ENCODE measurements at regions not wholly inside any gene's neighbourhood (a gene's known extent, or its start where the extent isn't known, plus 50 kb on each side); places are given as distances from the start of the nearest gene placed in this dataset.

DNA sequence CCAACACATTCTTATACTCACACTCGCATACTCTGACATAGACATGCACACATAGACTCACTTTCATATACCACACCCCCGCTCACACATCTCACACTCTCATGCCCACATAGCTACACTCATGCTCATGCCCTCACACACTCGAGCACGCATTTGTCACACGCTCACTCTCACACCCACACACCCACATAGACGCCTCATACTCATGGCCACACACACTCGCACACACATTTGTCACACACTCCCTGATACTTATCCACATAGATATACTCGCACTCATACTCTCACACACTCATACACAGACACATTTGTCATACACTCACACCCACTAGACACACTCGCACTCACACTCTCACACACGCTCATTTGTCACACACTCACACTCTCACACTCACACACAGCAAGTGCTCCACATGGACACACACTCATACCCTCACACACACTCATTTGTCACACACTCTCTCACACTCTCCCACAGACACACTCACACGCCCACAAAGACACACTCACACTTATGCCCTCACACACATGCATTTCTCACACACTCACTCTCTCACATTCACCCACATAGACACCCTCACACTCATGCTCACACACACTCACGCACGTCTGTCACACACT lies 50.9 kb downstream of the TNP1 start:
- DNase-seq: no peak

DNA sequence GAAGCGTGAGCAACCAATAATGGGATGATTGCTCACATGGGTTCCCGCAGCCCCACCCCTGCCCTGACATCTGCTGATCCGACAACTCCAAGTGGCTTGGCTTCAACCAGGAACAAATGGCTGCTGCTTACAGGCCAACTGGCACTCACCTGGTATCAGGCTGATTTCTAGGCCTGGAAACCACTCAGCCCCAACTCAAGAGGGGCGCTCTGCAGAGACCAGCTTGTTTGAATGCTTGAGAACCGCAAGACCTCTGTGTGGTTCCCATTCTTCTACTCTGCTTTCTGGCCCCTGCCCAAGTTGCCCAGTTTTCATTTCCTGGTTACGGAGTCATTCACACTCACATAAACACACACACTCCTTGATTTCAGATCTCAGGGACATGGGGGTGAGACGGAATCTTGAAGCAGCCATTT lies 52.0 kb downstream of the TNP1 start:
- no peak for DNase-seq

DNA sequence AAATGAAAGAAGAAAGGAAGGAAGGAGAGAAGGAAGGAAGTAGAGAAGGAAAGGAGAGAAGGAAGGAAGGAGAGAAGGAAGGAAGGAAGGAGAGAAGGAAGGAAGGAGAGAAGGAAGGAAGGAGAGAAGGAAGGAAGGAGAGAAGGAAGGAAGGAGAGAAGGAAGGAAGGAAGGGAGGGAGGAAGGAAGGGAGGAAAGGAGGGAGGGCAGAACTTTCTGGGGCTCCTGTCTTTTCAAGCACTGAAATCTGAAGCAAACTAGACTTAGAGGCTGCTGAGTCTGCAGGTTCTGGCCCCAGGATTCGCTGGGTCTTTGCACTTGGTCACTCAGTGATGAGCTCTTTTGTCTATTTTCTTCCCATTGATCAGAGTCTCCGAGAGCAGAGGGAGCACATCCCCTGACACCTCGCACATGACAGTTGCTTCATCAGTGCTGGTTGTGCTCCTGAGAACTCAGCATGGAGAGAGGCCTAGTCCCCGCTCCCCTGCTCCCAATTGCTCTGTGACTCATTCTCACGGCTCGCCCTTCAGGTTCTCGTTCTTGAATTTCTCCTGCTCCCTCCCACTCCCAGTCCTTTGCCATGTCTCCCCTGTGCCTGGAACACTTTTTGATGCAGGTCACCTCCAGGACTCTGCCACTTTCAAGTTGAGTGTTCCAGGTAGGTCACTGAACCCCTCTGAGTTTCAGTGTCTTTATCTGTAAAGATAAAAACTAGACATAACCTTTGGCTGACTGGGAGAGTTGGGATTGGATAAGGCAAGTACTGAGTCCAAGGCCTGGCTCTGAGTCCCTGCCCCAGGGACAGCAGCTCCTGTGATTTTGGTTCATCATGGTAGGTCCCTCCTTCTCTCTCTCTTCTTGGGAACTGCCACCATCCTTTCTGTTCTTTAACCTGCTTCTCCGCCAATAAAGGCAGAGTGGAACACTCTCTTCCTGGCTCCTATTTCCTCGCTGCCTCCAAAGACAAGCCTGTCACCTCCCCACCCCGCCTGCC lies 55.2 kb downstream of the TNP1 start:
- DNase-seq: no peak

DNA sequence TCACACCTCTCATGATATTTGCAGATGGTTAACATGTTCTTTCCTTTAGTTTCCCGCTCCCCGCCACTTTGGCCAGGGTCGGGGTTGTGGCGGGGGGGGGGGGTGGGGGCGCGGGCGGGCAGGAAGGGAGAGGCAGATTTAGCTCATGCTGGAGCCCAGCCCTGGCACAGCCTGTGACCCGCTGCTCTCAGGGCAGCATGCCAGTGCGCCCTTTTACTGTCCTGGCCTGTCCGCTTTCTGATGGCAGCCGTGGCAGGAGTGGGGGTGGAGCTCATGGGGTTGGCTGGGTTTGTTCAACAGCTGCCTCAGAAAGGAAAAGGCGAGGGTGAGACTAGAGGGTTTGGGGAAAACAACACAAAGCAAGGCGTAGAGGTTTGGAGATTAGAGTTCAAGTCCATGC lies 56.1 kb downstream of the TNP1 start:
- no peak for DNase-seq

DNA sequence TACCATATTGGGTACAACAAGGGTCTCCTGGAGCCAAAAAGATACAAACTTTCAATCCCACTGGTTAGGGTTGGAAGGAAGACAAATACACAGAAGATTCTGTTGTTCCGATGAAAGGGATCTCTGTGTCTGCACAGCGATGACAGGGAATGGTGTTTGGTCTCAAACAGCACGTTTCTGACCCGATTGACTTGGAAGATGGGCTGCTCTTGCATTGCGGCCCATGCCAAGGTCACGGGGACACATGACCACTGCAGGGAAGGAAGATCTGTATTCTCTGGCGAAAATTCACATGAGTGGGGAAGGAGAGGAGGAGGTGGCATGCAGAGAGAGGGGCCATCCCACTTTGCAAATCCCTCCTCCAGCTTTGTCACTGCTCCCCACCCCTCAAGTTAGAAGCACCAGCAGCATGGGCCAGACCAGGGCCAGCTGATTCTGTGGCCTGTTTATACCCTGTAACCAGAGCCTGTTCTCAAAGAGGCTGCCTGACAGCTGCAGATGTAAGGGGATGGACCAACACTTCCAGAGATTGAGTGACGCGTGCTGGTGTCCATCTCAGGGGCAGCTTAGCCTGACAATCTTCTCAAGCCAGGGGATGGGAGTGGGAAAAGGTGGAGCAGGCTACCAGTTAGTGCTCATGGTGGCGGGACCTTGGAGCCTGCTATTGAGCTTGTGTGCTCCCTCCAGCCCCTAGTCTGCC lies 57.2 kb downstream of the TNP1 start:
- DNase-seq: no peak

DNA sequence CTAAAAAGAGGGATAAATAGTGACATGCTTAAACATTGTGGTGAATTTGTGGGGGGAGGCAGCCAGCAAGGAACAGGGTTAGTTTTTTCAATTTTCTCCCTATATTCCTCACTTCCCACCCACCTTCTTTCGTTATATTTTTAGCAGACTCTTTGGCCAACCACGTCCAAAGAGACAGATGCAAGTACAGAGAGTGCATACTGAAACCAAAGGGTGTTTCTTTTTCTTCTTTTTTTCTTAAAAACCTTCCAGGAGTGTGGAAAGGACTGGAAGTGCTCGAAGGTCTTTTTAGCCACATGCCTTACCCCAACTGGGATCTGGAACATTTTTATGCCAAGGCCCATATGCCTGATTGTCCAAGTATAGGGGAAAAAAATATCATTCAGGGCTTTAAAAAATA lies 59.0 kb downstream of the TNP1 start:
- DNase-seq: no peak

DNA sequence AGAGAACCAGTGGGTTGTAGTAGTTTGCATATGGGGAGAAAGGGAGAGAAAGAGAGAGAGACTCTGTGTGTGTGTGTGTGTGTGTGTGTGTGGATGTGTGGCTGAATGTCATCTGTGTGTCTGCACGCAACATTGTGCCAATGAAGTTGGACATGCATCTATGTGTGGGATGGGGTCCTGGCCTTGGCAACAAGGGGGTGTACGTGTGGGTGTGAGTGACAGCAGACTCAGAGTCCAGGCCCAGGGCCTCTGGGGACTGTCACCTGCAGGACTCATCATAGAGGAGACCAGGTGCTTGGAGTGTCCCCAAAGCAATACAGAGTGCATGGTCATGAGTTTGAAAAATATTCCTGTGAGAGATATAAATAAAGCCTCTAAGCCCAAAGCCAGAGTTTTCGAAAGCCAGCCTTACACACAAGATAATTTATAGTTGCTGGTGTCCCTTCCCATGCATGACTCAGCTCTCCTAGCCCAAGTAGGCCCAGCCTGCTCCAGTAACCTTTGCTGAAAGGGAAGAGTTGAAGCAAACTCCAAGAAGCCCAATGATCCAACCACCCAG lies 59.9 kb downstream of the TNP1 start:
- DNase-seq: no peak

DNA sequence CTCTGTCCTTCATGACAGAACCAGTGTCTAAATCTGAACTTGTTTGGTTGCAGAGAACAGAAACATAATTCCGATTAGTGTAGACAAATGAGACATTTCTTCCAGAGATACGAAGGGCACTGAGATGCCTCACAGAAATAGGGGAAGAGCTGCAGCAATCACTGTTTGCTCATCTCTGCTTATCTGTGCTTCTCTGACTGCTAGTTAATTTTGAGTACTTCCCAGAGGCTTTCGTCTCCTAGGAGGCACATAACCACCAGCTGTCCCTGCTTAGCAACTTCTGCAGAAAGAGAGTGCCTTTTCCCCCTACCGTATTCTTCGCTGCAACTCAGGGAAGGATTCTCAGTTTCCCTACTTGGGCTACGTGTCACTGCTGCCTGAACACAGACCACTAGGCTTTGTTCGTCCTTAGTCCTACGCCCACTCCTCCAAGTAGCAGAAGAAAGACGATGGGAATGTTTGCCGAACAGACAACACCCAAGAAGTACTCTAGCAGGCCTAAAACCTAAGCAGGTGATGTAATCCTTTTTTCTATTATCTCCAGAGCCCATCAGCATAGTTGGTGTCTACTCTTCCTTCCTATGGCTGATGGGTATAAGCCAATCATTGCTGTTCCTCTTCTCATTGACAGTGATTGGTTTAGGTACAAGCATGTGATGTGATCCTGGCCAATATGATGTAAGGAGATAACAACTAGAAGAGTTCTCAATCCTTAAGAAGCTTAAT lies 63.6 kb downstream of the TNP1 start:
- no peak for DNase-seq

DNA sequence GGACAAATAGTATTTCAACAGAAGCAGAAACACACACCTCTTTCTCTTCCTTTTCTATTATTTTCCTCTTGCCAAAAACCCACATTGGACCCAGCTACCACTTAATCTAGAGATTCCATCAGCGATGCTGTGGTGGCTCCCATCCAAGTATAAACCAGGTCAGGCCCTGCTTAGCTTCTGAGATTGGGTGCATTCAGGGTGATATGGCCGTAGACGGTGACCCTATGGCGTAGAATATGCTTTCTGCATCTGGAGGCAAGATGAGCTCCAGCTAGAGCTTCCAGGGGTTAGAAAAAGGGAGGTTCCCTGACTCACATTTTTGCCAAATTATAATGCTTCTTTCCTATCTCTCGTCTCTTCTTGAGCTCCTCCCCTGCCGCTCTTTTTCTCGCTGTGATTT lies 66.5 kb downstream of the TNP1 start:
- no peak for DNase-seq

DNA sequence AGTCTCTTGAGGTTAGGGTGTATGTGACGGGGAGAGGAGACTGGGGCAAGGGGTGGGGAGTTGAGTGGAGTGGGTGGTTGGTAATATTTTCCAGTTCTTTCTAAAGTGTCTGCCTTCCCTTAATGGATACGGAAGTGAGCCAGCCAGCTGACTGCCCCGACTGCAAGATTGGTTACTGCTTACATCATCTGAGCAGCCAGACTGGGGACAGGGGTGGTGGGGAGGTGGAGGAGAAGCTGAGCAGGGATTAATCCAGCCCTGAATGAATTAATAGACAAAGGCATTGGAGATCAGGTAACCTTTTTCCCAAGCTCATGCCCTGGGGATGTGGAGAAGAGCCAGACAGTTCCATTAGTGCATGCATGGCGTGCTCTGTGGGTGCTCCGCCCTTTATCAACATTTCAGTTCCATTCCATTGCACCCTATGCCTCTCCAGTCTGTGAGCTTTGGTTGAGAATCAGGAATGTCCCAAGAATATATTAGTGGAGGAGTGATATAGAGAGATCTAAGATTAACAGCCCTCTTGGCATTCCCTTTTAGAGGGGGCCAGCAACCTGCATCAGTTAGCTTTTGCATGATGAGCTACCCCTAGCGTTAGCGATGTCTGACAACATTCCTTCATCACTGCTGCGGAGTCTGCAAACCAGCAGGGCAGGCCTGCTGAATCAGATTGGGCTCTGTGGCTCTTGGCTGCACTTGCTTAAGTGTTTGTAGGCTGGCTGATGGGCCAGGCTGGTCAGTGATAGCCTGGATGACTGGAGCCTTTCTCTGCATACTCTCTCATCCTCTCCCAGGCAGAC lies 67.4 kb downstream of the TNP1 start:
- no peak for DNase-seq

DNA sequence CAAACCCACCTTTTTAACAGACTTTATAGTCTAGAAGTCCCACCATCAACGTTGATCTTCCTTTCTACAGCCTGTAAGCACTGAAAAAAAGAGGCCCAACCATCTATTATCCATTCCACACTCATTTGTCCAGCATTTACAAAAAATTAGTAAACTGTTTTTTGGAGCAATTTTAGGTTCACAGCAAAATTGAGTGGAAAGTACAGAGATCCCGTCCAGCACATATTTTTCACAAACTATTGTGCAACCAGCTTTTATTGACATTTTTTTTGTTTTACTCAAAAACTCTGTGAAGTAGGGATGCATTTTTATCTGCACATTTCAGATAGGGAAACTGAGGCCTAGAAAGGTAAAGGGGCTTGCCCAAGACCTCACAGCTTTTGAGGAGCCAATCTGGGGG lies 68.6 kb downstream of the TNP1 start:
- no peak for DNase-seq

DNA sequence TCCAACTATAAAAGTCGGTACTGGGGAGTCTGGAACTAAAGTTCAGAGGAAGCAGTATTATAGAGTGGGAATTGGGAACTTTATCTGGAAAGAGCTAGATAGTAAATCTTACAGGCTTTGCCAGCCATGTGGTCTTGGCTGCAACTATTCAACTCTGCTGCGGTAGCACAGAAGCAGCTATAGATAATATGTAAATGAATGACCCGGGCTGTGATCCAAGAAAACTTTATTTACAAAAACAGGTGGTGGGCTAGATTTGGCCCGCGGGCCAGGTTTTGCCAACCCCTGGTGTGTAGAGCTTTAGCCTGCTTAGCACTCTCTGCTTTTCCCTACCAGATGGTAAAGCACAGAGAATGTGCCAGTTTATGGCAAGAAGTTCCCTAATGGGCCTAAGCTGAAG lies 70.8 kb downstream of the TNP1 start:
- no peak for DNase-seq

DNA sequence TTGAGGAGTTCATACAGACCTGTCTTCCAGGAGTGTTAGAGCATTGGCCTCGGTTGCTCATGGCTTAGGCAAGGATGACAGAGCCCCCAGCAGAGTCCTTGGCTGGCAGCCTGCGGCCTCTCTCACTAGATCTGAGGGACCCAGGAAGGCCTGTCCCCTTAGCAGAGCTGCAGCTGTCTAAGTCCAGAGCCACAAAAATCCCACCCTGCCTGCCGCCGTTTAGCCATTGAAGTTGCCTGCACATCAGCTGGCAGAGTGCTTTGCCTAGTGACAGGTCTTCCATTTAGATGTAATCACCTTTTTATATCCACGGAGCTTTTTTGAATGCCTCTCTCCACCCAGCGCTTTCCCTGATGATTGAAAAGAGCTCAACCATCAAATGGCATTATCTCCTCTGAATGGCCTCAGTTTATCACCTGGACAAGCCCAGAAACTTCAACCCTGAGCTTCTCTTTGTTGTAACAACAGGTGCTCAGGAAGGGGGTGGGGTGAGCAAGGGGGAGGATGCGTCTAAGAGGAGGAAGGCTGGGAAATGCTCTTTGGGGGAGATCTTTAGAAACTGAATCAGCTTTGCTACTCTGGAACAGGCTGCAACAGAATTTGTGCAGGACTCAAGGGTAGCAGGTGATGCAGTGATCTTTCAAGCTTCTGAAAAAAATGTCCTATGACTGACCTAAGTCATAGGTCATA lies 71.9 kb downstream of the TNP1 start:
- DNase-seq: no peak

DNA sequence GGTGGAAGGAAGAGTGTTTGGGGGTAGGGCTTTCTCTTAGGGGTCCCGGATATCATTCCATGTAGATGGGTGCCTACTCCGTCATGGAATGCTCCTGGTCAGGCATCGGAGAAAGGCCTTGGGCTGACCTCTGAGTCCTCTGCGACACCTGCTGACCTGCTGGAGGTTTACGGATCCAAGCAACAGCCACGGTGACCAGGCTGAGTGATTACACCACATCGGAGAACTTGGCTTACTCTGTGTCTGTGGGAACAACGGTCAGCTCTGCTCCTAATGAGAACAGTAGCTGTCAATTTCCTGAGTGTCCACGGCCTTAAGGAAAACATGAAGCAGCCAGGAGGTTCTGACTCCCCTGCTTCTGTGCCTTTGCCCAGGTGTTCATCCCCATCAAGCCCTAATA lies 73.2 kb downstream of the TNP1 start:
- DNase-seq: no peak

DNA sequence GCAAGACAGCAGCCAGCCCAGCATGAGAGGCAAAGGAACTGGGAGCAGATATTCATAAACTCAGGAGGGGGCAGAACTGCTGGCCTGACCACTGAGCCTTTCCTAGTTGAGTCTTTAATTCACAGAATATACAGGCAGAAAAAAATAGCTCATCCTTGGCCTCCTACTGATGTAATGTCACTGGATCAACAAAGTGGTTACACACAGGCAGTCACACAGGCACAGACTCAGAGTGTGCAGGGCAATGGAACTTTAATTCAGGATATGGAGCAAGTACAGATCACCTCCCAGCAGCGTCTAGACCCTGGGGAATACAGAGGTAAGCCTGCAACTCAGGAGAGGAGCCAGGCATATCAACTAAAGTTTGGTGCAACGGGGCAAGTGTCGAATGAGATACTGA lies 75.4 kb downstream of the TNP1 start:
- no peak for DNase-seq

DNA sequence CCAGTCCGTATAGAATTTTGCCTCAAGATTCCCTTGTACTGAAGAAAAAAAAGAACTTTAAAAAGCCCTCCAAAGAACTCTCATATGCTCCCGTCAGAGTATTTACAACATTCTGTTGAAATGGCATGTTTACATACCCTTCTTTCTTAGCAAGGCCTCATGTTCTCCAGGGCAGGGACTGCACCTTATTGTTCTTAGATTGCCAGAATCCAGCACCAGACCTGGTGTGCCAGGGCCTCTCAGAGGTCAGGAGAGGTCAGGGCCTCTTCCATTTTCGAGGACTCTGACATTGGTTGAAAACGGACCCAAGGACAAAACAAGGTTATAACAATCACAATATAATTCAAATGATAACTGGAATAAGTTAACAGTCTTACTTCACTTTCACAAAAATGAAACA lies 78.2 kb downstream of the TNP1 start:
- no peak for DNase-seq

DNA sequence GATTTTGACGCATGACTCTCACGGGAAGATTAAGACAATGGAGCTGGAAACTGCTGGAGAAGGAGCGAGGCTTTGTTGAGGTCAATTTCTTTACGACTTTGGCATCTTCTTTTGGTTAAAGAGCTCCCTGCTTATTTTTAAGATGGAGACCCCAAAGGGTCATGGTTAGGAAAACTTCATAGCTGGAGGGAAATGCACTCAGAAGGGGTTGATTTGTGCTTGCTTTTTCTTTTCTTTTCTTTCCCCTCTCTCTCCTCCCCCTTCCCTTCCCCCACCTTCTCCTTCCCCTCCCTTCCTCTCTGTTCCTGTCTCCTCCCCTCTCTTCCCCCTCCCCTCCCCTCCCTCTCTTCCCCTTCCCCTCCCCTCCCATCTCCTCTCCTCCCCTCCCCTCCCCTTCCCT lies 79.0 kb downstream of the TNP1 start:
- no peak for DNase-seq

DNA sequence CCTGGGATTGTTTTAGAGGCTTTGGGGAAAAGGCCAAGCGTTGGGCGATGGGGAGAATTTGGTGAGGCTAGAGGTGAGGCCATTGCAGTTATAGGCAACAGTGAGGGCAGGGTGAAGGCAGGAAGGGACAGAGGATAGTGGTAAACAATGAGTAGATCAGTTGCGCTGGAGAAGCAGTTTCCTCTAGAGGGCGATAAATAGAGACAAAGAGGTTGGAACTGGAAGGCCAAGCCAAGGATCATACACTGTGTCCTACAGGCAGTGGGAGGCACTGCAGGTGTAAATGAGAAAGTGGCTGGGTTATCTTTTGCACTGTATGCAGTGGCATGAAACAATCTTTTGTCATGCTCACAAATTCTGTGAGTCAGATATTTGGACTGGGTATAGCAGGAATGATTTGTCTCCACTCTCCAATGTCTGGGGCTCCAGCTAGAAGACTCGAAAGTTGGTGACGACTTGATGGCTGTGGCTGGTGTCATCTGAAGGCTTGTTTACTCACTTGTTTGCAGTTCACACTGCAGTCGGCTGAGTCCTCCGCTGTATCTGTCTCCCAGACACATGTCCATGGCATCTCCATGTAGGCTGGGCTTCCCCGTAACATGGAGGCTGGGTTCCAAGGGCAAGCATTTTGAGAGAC lies 82.1 kb downstream of the TNP1 start:
- DNase-seq: peak; percentile 45

DNA sequence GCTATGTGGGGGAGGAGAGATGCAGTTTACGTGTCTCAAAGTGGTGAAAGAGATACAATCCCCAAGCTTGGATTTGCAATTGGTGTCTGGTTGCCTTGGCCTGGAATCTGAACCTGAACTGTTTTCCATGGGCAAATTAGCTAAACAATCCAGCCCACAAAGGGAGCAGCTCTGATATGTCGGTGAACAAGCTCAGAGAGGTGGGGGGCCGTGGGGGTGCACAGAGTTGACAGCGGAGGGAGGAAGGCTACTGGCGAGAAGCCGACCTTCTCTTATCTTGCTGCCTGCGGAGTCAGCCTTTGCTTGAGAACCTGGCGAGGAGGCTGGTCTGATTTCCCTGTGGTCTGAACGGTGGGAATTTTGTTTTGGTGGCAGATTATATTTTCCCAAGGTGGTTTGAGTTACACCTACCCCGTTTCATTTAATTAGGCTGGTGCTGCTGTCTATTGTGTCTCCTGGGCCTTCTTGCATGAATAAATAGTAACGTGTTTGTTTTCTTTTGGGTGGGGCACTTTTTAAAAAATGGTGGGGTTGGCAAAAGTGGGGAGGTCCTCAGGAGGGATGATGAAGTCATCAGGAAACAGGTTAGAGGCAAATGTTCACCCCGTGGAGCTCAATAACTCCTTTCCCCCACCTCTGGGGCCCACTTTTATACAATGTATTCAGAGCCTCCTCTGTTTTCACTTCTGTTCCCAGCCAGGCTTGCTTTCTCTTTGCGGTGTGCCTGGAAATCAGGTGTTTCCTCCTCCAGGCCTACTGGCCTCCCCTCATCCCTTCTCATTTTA lies 80.9 kb upstream of the IGFBP5 start:
- no peak for DNase-seq

DNA sequence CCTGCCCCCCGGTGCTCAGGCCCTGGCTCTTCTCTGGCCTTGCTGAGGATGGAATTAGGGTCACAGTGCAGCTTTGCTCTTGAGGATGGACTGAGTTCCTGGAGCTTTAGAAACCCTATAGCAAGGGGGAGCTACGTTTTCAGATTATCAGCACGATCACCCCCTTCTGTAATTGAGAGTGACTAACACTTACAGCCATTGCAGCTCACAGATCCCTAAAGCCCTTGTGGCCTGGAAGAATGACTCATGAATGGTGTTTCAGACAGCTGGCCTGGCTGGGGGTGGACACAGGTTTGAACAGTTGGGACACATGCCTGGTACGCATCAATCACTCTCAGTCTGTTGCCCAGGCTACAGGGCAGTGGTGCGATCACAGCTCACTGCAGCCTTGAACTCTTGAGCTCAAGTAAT lies 79.7 kb upstream of the IGFBP5 start:
- no peak for DNase-seq
